KOPT-K1 (cell line): ENCODE measurements at regions not wholly inside any gene's neighbourhood (a gene's known extent, or its start where the extent isn't known, plus 50 kb on each side); places are given as distances from the start of the nearest gene placed in this dataset.

Experiments used
- H3K27ac ChIP-seq: fragments of 200-600 bp; sonication (generic); 2 replicates; pipeline ENCODE4 v1.5.1; 2016; ENCODE audit warnings: antibody characterized with exemption, mild to moderate bottlenecking, low read depth, low read length; ENCODE audit not compliant: poor library complexity, severe bottlenecking
- H3K36me3 ChIP-seq: fragments of 200-600 bp; sonication (generic); 2 replicates; pipeline ENCODE4 v1.5.1; 2017; ENCODE audit warnings: antibody characterized with exemption, mild to moderate bottlenecking, low read length, moderate library complexity; ENCODE audit not compliant: insufficient read depth
- H3K9me3 ChIP-seq: fragments of 200-600 bp; sonication (generic); 2 replicates; pipeline ENCODE4 v1.5.1; 2017; ENCODE audit warnings: antibody characterized with exemption, low read length, mild to moderate bottlenecking; ENCODE audit not compliant: insufficient read depth, poor library complexity, severe bottlenecking

DNA sequence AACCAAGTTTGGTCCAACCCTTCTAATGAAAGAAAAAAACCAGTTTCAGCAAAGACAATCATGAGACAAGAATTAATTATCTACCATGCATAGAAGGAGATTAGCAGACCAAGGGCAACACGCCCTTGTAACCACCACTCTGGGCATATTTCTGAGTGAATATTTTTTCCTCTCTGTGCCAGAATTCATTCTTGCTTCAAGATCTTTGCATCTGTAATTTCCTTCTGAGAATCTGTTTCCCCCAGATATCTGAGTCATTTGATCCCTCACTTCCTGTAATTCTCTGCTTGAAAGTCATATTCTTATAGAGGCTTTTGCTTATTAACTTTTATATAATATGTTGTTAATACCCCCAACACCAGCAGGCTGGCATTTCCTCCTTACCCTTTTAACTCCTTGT lies 243.7 kb downstream of the SLC16A7 start:
- H3K36me3 ChIP-seq: no peaks in the 10 kb centered on the region
- no peak overlapping the region for H3K27ac ChIP-seq
- no peaks in the 10 kb centered on the region for H3K9me3 ChIP-seq

- Histone ChIP-seq H3K36me3 (no peaks in the 10 kb centered on the region), H3K27ac (no peak overlapping the region), H3K9me3 (no peaks in the 10 kb centered on the region)
These were observed 247.5 kb downstream of the SLC16A7 start for GRCh38 chr12:59843260-59843843.

- Histone ChIP-seq H3K9me3 (no peaks in the 10 kb centered on the region), H3K27ac (no peak overlapping the region), H3K36me3 (no peaks in the 10 kb centered on the region)
These were observed 248.9 kb downstream of the SLC16A7 start for GRCh38 chr12:59844750-59845149.

GRCh38 chr12:59845293-59845692 lies 249.5 kb downstream of the SLC16A7 start:
- no peaks in the 10 kb centered on the region for H3K9me3 ChIP-seq
- H3K36me3 ChIP-seq: no peaks in the 10 kb centered on the region
- no peak overlapping the region for H3K27ac ChIP-seq

DNA sequence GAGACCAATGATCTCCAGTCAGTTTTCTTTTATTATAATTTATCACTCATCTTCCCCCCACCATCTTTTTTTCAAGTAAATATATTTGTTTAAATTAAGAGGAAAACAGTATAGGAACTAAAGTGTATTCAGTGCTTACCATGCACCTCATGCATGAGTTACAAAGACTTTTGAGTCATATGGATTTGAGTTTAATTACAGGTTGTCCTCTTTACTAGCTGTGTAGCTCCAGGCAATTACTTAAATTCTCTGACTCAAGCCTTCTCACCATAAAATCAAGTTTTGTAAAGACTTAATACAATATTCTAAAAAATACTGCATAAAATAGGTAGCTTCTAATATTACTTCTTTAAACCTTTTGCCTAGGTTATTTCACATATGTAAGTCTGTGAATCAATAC lies 251.3 kb downstream of the SLC16A7 start:
- Histone ChIP-seq H3K9me3 (no peaks in the 10 kb centered on the region), H3K27ac (no peak overlapping the region), H3K36me3 (no peaks in the 10 kb centered on the region)

- Histone ChIP-seq H3K9me3 (no peaks in the 10 kb centered on the region), H3K36me3 (no peaks in the 10 kb centered on the region), H3K27ac (no peak overlapping the region)
These were observed 254.4 kb downstream of the SLC16A7 start for GRCh38 chr12:59850268-59850667.

- no peaks in the 10 kb centered on the region for H3K36me3 ChIP-seq
- no peaks in the 10 kb centered on the region for H3K9me3 ChIP-seq
- H3K27ac ChIP-seq: no peak overlapping the region
These were observed 262.8 kb downstream of the SLC16A7 start for GRCh38 chr12:59858508-59859170.

DNA sequence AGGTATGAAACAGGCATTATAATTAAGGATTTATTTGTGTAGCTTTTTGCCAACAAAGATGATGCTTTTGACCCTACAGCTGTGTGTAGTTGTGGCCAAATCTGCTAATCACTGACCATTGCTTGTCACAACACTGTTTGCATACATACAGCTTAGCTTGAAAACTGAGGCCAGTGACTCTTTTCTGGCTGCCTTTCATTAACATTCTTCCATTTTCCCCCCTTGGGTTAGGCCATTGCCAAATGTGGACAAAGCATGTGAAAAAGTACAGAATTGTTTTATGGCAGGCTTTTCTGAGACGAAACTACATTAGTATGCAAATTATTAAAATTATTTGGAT lies 263.3 kb downstream of the SLC16A7 start:
- no peaks in the 10 kb centered on the region for H3K36me3 ChIP-seq
- H3K27ac ChIP-seq: no peak overlapping the region
- no peaks in the 10 kb centered on the region for H3K9me3 ChIP-seq

DNA sequence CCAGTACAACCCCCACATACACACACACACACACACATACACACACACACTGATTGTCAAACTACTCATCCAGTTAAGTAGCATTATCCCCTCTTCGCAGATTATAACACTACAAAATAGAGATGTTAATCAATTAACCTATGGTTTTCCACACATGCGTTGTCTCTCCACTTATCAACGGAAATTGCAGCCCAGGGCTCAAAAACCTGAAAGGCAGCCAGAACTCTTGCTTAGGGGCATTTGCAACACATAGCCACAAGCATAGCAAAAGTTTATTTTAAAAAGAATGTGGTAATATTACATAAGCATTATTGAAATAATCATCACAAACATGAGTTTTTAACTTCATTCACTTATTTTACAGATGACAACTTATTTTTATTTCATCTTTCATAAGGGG lies 265.8 kb downstream of the SLC16A7 start:
- H3K36me3 ChIP-seq: no peaks in the 10 kb centered on the region
- H3K27ac ChIP-seq: no peak overlapping the region

DNA sequence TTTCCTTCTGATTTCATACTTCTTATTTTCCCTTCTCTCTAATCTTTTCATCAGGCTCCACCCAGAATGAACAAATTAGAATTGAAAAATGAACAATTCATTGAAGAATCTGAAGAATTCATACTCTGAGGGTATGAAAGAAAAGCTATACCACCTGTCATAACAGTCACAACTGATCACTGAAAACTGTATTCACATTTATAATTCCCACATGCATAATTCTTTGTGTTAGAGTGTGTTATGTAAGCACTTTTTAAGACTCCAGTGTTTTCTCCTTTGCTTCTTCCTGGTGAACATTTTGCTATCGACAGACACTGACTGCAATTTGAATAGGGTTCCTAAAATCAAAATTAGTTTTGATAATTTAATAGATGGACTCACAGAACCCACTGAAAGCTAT lies 271.2 kb downstream of the SLC16A7 start:
- Histone ChIP-seq H3K9me3 (no peaks in the 10 kb centered on the region), H3K27ac (no peak overlapping the region), H3K36me3 (no peaks in the 10 kb centered on the region)

More for the DNA sequence above, 265.8 kb downstream of the SLC16A7 start:
- no peaks in the 10 kb centered on the region for H3K9me3 ChIP-seq

GRCh38 chr12:59867689-59868088 lies 271.9 kb downstream of the SLC16A7 start:
- Histone ChIP-seq H3K27ac (no peak overlapping the region), H3K36me3 (no peaks in the 10 kb centered on the region)

GRCh38 chr12:59871779-59872178 lies 275.9 kb downstream of the SLC16A7 start:
- no peaks in the 10 kb centered on the region for H3K36me3 ChIP-seq
- H3K9me3 ChIP-seq: peaks cover 7% of the 10 kb centered on the region
- no peak overlapping the region for H3K27ac ChIP-seq

More at GRCh38 chr12:59867689-59868088, 271.9 kb downstream of the SLC16A7 start:
- H3K9me3 ChIP-seq: peaks cover 4% of the 10 kb centered on the region

- H3K36me3 ChIP-seq: no peaks in the 10 kb centered on the region
- H3K27ac ChIP-seq: no peak overlapping the region
- H3K9me3 ChIP-seq: peaks cover 7% of the 10 kb centered on the region
These were observed 277.3 kb downstream of the SLC16A7 start for GRCh38 chr12:59873136-59873535.

GRCh38 chr12:59874781-59875180 lies 279.0 kb downstream of the SLC16A7 start:
- no peak overlapping the region for H3K27ac ChIP-seq
- H3K9me3 ChIP-seq: peaks cover 7% of the 10 kb centered on the region
- H3K36me3 ChIP-seq: no peaks in the 10 kb centered on the region

DNA sequence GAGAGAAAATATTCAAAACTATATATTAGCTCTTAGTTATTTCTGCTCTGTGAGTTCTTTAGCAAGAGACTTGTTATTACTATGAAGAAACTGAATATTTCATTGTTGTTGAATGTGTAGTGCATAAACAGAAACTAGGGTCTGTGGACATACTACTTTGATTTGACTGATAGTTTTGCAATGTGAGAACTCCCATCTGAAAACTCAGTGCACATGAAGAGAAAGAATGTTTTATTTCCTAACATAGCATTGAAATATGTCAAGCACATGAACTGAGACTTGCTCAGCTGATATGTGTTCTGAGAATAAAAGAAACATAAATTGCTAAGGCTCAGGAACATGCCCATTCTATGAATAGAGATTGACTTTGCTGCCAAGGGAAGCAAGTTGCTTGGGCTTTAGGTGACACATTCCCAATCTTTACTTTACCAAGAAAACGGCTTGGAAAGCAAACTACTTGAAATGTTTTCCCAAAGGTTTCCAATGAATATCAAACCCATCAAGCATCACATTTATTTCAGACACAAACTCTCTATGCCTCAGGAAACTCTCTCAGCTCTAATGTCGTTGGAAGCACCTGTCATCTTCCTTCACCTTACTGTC lies 290.4 kb downstream of the SLC16A7 start:
- Histone ChIP-seq H3K27ac (no peak overlapping the region), H3K36me3 (no peaks in the 10 kb centered on the region), H3K9me3 (no peaks in the 10 kb centered on the region)

- no peaks in the 10 kb centered on the region for H3K9me3 ChIP-seq
- H3K27ac ChIP-seq: no peak overlapping the region
- H3K36me3 ChIP-seq: no peaks in the 10 kb centered on the region
These were observed 291.3 kb downstream of the SLC16A7 start for GRCh38 chr12:59887178-59887577.
